ENCODE measurements at regions not wholly inside any gene's neighbourhood (a gene's known extent, or its start where the extent isn't known, plus 50 kb on each side); places are given as distances from the start of the nearest gene placed in this dataset.

GRCh38 chr15:58329781-58330671 is 101.8 kb upstream of the LIPC start:
- Mint-ChIP-seq H3K9me3 (peaks cover 9 to 12% of the 10 kb centered on the region in 2 donors), H3K27ac (peak overlapping the region; percentile 56 to 90), H3K36me3 (peaks cover 0 to 11% of the 10 kb centered on the region in 2 donors)
- DNase-seq (ENCODE audit: low spot score in 2 of 2) (no peak), ATAC-seq (no peak)

- ATAC-seq: no peak
- H3K36me3 Mint-ChIP-seq: peaks cover 0 to 11% of the 10 kb centered on the region in 2 donors
- peaks cover 10 to 12% of the 10 kb centered on the region in 2 donors for H3K9me3 Mint-ChIP-seq
- peak overlapping the region; percentile 90 to 96 for H3K27ac Mint-ChIP-seq
- DNase-seq (ENCODE audit: low spot score in 2 of 2): no peak
Measured at GRCh38 chr15:58330741-58331559, 100.8 kb upstream of the LIPC start.

GRCh38 chr15:58331560-58331912 is 100.3 kb upstream of the LIPC start:
- peaks cover 0 to 11% of the 10 kb centered on the region in 2 donors for H3K36me3 Mint-ChIP-seq
- H3K27ac Mint-ChIP-seq: peak overlapping the region; percentile 90 to 96
- ATAC-seq (no peak), DNase-seq (ENCODE audit: low spot score in 2 of 2) (no peak)
- H3K9me3 Mint-ChIP-seq: peaks cover 10 to 12% of the 10 kb centered on the region in 2 donors

- Mint-ChIP-seq H3K9me3 (peaks cover 10 to 12% of the 10 kb centered on the region in 2 donors), H3K27ac (peak overlapping the region; percentile 90 to 96), H3K36me3 (peaks cover 0 to 11% of the 10 kb centered on the region in 2 donors)
- DNase-seq (ENCODE audit: low spot score in 2 of 2) (peak; percentile 83 to 84), ATAC-seq (peak; percentile 94 to 98)
Measured at GRCh38 chr15:58331913-58332675, 99.7 kb upstream of the LIPC start.

GRCh38 chr15:58332676-58333400 is 99.0 kb upstream of the LIPC start:
- H3K27ac Mint-ChIP-seq: peak overlapping the region; percentile 90 to 96
- DNase-seq (ENCODE audit: low spot score in 2 of 2) (no peak), ATAC-seq (peak; percentile 28 to 70)
- peaks cover 10 to 12% of the 10 kb centered on the region in 2 donors for H3K9me3 Mint-ChIP-seq
- H3K36me3 Mint-ChIP-seq: peaks cover 0 to 11% of the 10 kb centered on the region in 2 donors

- Mint-ChIP-seq H3K27ac (no peak overlapping the region), H3K36me3 (peaks cover 0 to 11% of the 10 kb centered on the region in 2 donors)
- ATAC-seq: no peak
Measured at GRCh38 chr15:58334803-58335202, 97.0 kb upstream of the LIPC start.

GRCh38 chr15:58336161-58336560 is 95.6 kb upstream of the LIPC start:
- no peak for ATAC-seq
- peaks cover 0 to 11% of the 10 kb centered on the region in 2 donors for H3K36me3 Mint-ChIP-seq
- no peak overlapping the region for H3K27ac Mint-ChIP-seq
- H3K9me3 Mint-ChIP-seq: peaks cover 10 to 12% of the 10 kb centered on the region in 2 donors
- no peak for DNase-seq (ENCODE audit: low spot score in 2 of 2)

More at GRCh38 chr15:58334803-58335202, 97.0 kb upstream of the LIPC start:
- no peak for DNase-seq (ENCODE audit: low spot score in 2 of 2)
- H3K9me3 Mint-ChIP-seq: peaks cover 10 to 12% of the 10 kb centered on the region in 2 donors

GRCh38 chr15:58340176-58340575 is 91.6 kb upstream of the LIPC start:
- DNase-seq (ENCODE audit: low spot score in 2 of 2) (no peak), ATAC-seq (peak; percentile 22 to 63)
- H3K9me3 Mint-ChIP-seq: no peaks in the 10 kb centered on the region
- no peak overlapping the region for H3K27ac Mint-ChIP-seq
- no peaks in the 10 kb centered on the region for H3K36me3 Mint-ChIP-seq

GRCh38 chr15:58342508-58342907 is 89.3 kb upstream of the LIPC start:
- no peak for DNase-seq (ENCODE audit: low spot score in 2 of 2)

GRCh38 chr15:58344213-58345070 is 87.3 kb upstream of the LIPC start:
- H3K36me3 Mint-ChIP-seq: peaks cover 0 to 6% of the 10 kb centered on the region in 2 donors
- H3K9me3 Mint-ChIP-seq: peaks cover 0 to 5% of the 10 kb centered on the region in 2 donors
- no peak overlapping the region for H3K27ac Mint-ChIP-seq
- no peak for ATAC-seq
- DNase-seq (ENCODE audit: low spot score in 2 of 2): no peak

More at GRCh38 chr15:58342508-58342907, 89.3 kb upstream of the LIPC start:
- H3K27ac Mint-ChIP-seq: no peak overlapping the region
- no peaks in the 10 kb centered on the region for H3K9me3 Mint-ChIP-seq
- no peaks in the 10 kb centered on the region for H3K36me3 Mint-ChIP-seq
- ATAC-seq: no peak

- Mint-ChIP-seq H3K9me3 (peaks cover 0 to 5% of the 10 kb centered on the region in 2 donors), H3K27ac (no peak overlapping the region), H3K36me3 (peaks cover 0 to 6% of the 10 kb centered on the region in 2 donors)
- ATAC-seq (no peak), DNase-seq (ENCODE audit: low spot score in 2 of 2) (no peak)
Measured at GRCh38 chr15:58346361-58346760, 85.4 kb upstream of the LIPC start.

GRCh38 chr15:58348095-58348812 is 83.5 kb upstream of the LIPC start:
- Mint-ChIP-seq H3K36me3 (peaks cover 0 to 6% of the 10 kb centered on the region in 2 donors), H3K9me3 (peaks cover 0 to 10% of the 10 kb centered on the region in 2 donors), H3K27ac (peak overlapping the region in 1 of 2 donors; percentile 27)
- ATAC-seq (peak in 1 of 2 donors; percentile 91), DNase-seq (ENCODE audit: low spot score in 2 of 2) (no peak)

GRCh38 chr15:58352026-58352929 is 79.5 kb upstream of the LIPC start:
- H3K36me3 Mint-ChIP-seq: peaks cover 0 to 6% of the 10 kb centered on the region in 2 donors
- no peak for ATAC-seq
- no peak overlapping the region for H3K27ac Mint-ChIP-seq
- DNase-seq (ENCODE audit: low spot score in 2 of 2): no peak
- peaks cover 0 to 14% of the 10 kb centered on the region in 2 donors for H3K9me3 Mint-ChIP-seq
